ENCODE measurements at regions not wholly inside any gene's neighbourhood (a gene's known extent, or its start where the extent isn't known, plus 50 kb on each side); places are given as distances from the start of the nearest gene placed in this dataset.

DNA sequence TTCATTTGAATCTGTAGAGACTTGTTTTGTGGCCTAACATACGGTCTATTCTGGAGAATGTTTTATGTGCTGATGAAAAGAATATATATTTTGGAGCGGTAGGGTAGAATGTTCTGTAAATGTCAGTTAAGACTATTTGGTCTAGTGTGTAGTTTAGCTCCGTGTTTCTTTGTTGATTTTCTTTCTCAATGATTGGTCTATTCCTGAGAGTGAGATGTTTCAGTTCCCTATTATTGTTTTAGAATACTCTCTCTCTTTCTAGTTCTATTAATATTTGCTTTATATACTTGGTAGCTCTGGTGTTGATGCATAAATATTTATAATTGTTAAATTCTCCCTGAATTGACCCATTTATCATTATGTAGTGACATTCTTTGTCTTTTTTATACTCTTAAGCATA, 236.5 kb downstream of the GLUD2 start:
- H3K9me3 ChIP-seq (ENCODE audit: insufficient read depth, low read length, severe bottlenecking), result no peaks in the 10 kb centered on the region
- no peak overlapping the region for H3K4me2 ChIP-seq (ENCODE audit: insufficient read depth, low read length)
- no peak overlapping the region for H3K4me3 ChIP-seq (ENCODE audit: low read depth in 1 of 2, low read length in 2 of 2)
- no peak for ATAC-seq (ENCODE audit: insufficient read depth, low read depth)
- H2AFZ ChIP-seq (ENCODE audit: low read depth, low read length), result no peak overlapping the region
- DNase-seq, result no peak
- TF ChIP-seq, protein P1, sequence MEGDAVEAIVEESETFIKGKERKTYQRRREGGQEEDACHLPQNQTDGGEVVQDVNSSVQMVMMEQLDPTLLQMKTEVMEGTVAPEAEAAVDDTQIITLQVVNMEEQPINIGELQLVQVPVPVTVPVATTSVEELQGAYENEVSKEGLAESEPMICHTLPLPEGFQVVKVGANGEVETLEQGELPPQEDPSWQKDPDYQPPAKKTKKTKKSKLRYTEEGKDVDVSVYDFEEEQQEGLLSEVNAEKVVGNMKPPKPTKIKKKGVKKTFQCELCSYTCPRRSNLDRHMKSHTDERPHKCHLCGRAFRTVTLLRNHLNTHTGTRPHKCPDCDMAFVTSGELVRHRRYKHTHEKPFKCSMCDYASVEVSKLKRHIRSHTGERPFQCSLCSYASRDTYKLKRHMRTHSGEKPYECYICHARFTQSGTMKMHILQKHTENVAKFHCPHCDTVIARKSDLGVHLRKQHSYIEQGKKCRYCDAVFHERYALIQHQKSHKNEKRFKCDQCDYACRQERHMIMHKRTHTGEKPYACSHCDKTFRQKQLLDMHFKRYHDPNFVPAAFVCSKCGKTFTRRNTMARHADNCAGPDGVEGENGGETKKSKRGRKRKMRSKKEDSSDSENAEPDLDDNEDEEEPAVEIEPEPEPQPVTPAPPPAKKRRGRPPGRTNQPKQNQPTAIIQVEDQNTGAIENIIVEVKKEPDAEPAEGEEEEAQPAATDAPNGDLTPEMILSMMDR (IDR thresholded peaks at IDR 0.05; ENCODE audit: borderline replicate concordance, extremely low read depth, low read length, poor library complexity, severe bottlenecking), result no peak
- TF ChIP-seq EZH2 (IDR thresholded peaks at IDR 0.05; ENCODE audit: borderline replicate concordance, low read depth, low read length, severe bottlenecking), result no peak
- H3K4me1 ChIP-seq (ENCODE audit: insufficient read depth, low read length), result no peaks in the 10 kb centered on the region
- H3K27me3 ChIP-seq (ENCODE audit: insufficient read depth, low read length, poor library complexity), result no peaks in the 10 kb centered on the region
- no peak overlapping the region for H3K27ac ChIP-seq (ENCODE audit: low read length)
- no peaks in the 10 kb centered on the region for H3K36me3 ChIP-seq (ENCODE audit: insufficient read depth, low read length)
- no peak overlapping the region for H3K9ac ChIP-seq (ENCODE audit: low read depth, low read length)
- no peaks in the 10 kb centered on the region for H4K20me1 ChIP-seq (ENCODE audit: insufficient read depth, low read length)
- no peaks in the 10 kb centered on the region for H3K79me2 ChIP-seq (ENCODE audit: insufficient read depth, low read length)

DNA sequence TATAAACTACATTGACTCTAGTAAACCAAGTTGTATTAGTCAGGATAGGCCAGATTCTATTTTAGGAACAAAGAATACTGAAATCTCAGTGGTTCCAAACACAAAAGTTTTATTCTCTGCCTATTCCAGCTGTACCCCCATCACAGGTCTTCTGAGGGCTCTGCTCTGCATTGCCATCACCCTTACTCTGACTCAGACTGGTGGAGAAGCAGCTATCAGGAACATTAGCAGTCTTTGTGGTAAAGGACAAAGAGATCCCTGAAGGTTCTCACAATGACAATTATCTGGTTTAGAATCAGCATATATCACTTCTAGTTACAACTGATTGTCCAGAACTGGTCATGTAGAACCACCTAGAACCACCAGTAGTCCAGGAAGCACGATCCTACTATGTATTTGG, 251.1 kb downstream of the GLUD2 start:
- H4K20me1 ChIP-seq (ENCODE audit: insufficient read depth, low read length), result no peaks in the 10 kb centered on the region
- H3K4me3 ChIP-seq (ENCODE audit: low read depth in 1 of 2, low read length in 2 of 2), result no peak overlapping the region
- ATAC-seq (ENCODE audit: insufficient read depth, low read depth) (no peak), DNase-seq (no peak)
- H3K36me3 ChIP-seq (ENCODE audit: insufficient read depth, low read length), result no peaks in the 10 kb centered on the region
- no peaks in the 10 kb centered on the region for H3K79me2 ChIP-seq (ENCODE audit: insufficient read depth, low read length)
- no peak overlapping the region for H3K4me2 ChIP-seq (ENCODE audit: insufficient read depth, low read length)
- no peaks in the 10 kb centered on the region for H3K9me3 ChIP-seq (ENCODE audit: insufficient read depth, low read length, severe bottlenecking)
- TF ChIP-seq EZH2 (IDR thresholded peaks at IDR 0.05; ENCODE audit: borderline replicate concordance, low read depth, low read length, severe bottlenecking), result no peak
- TF ChIP-seq, protein P1 (IDR thresholded peaks at IDR 0.05; ENCODE audit: borderline replicate concordance, extremely low read depth, low read length, poor library complexity, severe bottlenecking), result no peak
- no peak overlapping the region for H3K27ac ChIP-seq (ENCODE audit: low read length)
- no peaks in the 10 kb centered on the region for H3K27me3 ChIP-seq (ENCODE audit: insufficient read depth, low read length, poor library complexity)
- H2AFZ ChIP-seq (ENCODE audit: low read depth, low read length), result no peak overlapping the region
- H3K9ac ChIP-seq (ENCODE audit: low read depth, low read length), result no peak overlapping the region
- peaks cover 6% of the 10 kb centered on the region for H3K4me1 ChIP-seq (ENCODE audit: insufficient read depth, low read length)

DNA sequence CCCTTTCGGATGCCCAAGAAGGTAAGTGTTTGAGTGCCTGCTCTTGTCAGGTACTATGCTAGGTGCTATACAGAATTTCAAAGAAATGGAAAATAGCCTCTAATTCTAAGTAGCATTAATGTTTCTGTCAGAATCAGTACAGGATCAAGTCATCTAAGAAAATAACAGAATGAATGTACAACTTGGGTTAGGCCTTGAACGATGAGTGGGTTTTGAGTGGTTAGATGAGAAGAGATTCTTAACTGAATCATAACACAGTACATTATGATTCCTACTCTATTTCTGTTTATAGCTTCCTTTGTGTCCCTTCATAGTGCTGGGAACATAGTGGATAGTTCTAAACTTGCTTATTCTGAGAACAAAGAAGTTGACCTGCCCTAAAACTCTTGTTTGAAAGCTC, 253.9 kb downstream of the GLUD2 start:
- Histone ChIP-seq H3K79me2 (ENCODE audit: insufficient read depth, low read length) (no peaks in the 10 kb centered on the region), H2AFZ (ENCODE audit: low read depth, low read length) (no peak overlapping the region), H4K20me1 (ENCODE audit: insufficient read depth, low read length) (no peaks in the 10 kb centered on the region), H3K27me3 (ENCODE audit: insufficient read depth, low read length, poor library complexity) (no peaks in the 10 kb centered on the region), H3K36me3 (ENCODE audit: insufficient read depth, low read length) (no peaks in the 10 kb centered on the region), H3K9ac (ENCODE audit: low read depth, low read length) (no peak overlapping the region), H3K4me3 (ENCODE audit: low read depth in 1 of 2, low read length in 2 of 2) (no peak overlapping the region), H3K4me2 (ENCODE audit: insufficient read depth, low read length) (no peak overlapping the region), H3K9me3 (ENCODE audit: insufficient read depth, low read length, severe bottlenecking) (no peaks in the 10 kb centered on the region), H3K4me1 (ENCODE audit: insufficient read depth, low read length) (peaks cover 6% of the 10 kb centered on the region), H3K27ac (ENCODE audit: low read length) (no peak overlapping the region)
- ATAC-seq (ENCODE audit: insufficient read depth, low read depth) (no peak), DNase-seq (no peak)
- TF ChIP-seq EZH2 (IDR thresholded peaks at IDR 0.05; ENCODE audit: borderline replicate concordance, low read depth, low read length, severe bottlenecking), result no peak
- TF ChIP-seq, protein P1 (IDR thresholded peaks at IDR 0.05; ENCODE audit: borderline replicate concordance, extremely low read depth, low read length, poor library complexity, severe bottlenecking), result no peak

DNA sequence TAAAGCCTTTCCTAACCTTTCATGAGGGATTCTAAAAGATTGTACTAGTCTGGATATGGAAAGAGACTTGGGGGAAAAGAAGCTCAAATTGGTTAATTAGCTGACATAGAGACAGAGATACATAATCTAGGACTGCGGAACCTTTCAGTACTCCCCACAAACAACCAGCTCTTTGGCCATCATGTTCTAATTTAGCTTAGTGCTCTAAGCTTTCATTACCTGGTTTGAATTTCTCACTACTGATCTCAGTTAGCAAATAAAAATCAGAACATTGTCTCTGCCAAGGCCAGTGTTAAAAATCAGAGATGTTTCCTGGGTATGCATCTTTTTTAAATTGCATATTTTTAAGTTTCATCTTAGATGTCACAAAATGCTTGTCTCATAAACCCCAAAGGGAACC, 254.4 kb downstream of the GLUD2 start:
- Histone ChIP-seq H2AFZ (ENCODE audit: low read depth, low read length) (no peak overlapping the region), H3K9ac (ENCODE audit: low read depth, low read length) (no peak overlapping the region), H3K27ac (ENCODE audit: low read length) (no peak overlapping the region), H3K4me1 (ENCODE audit: insufficient read depth, low read length) (peaks cover 6% of the 10 kb centered on the region), H3K4me3 (ENCODE audit: low read depth in 1 of 2, low read length in 2 of 2) (no peak overlapping the region), H3K79me2 (ENCODE audit: insufficient read depth, low read length) (no peaks in the 10 kb centered on the region), H4K20me1 (ENCODE audit: insufficient read depth, low read length) (no peaks in the 10 kb centered on the region), H3K4me2 (ENCODE audit: insufficient read depth, low read length) (no peak overlapping the region), H3K9me3 (ENCODE audit: insufficient read depth, low read length, severe bottlenecking) (no peaks in the 10 kb centered on the region), H3K27me3 (ENCODE audit: insufficient read depth, low read length, poor library complexity) (no peaks in the 10 kb centered on the region), H3K36me3 (ENCODE audit: insufficient read depth, low read length) (no peaks in the 10 kb centered on the region)
- ATAC-seq (ENCODE audit: insufficient read depth, low read depth) (no peak), DNase-seq (no peak)
- TF ChIP-seq EZH2 (IDR thresholded peaks at IDR 0.05; ENCODE audit: borderline replicate concordance, low read depth, low read length, severe bottlenecking), result no peak
- TF ChIP-seq, protein P1 (IDR thresholded peaks at IDR 0.05; ENCODE audit: borderline replicate concordance, extremely low read depth, low read length, poor library complexity, severe bottlenecking), result no peak

All from DND-41 (cell line).